ENCODE measurements at regions not wholly inside any gene's neighbourhood (a gene's known extent, or its start where the extent isn't known, plus 50 kb on each side); places are given as distances from the start of the nearest gene placed in this dataset.

- no peak for DNase-seq
Measured at GRCh38 chr6:137737836-137738596, 129.0 kb upstream of the TNFAIP3 start.

- DNase-seq: no peak
Measured at GRCh38 chr6:137738931-137739504, 128.0 kb upstream of the TNFAIP3 start.

- no peak for DNase-seq
Measured at GRCh38 chr6:137739544-137739943, 127.5 kb upstream of the TNFAIP3 start.

GRCh38 chr6:137740091-137740755, 126.8 kb upstream of the TNFAIP3 start:
- DNase-seq: no peak

GRCh38 chr6:137740967-137741761, 125.9 kb upstream of the TNFAIP3 start:
- no peak for DNase-seq

- no peak for DNase-seq
Measured at GRCh38 chr6:137743493-137743892, 123.6 kb upstream of the TNFAIP3 start.

- no peak for DNase-seq
Measured at GRCh38 chr6:137744877-137745276, 122.2 kb upstream of the TNFAIP3 start.

DNA sequence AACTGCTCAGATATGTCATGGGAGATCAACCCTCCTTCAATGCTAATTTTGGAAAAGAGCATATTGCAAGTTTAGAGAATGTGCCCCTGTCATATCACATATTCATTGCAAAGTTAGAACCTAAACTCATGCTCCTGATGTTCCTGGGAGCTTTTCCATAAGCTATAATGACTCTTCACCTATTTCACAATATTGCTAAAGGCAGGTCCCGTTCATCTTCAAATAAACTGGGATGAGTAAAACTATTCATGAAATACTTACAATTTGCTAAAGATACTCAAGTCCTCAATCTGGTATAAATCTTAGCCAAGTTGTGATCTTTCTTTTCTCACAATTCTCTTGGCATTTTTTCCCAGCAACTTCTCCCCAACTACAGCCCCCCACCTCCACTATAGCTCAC, 121.7 kb upstream of the TNFAIP3 start:
- no peak for DNase-seq

GRCh38 chr6:137746264-137746663, 120.8 kb upstream of the TNFAIP3 start:
- DNase-seq: no peak

GRCh38 chr6:137749696-137750211, 117.3 kb upstream of the TNFAIP3 start:
- no peak for DNase-seq

GRCh38 chr6:137750297-137750696, 116.8 kb upstream of the TNFAIP3 start:
- no peak for DNase-seq

DNA sequence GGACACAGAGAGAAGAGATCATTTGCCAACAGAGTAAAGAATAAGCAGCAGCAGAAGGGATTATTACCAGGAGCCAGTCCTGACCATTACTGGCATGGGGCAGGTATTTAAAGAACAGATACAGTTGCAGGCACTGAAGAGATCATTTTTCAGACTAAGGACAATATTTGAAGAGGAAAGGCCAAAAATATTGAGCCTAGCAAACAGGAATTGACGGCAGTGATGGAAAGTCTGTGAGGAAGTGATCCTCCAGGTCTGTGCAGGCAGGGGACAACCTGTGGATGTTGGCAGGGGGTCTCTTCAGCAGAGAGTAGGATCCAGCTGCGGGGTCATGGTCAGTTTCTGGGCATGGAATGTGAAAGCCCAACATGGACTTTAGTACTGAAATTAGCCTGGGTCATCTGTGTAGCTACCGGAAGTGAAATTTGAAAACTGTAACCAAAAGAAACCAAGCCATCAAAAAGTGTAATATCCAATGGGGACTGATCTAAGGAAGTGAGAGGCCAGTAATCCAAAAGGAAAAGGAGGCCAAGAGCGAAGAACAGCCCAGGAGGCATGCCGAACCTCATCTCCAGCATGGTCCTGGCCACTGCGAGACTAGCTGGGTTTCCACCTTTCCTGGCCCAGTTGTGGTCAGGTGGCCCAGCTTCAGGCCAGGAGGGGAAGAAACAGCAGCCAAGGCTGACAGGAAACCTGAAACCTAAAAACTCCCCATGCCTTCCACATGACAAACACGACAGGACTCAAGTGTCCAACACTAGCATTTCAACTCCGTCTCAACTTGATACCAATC, 115.1 kb upstream of the TNFAIP3 start:
- DNase-seq: no peak

DNA sequence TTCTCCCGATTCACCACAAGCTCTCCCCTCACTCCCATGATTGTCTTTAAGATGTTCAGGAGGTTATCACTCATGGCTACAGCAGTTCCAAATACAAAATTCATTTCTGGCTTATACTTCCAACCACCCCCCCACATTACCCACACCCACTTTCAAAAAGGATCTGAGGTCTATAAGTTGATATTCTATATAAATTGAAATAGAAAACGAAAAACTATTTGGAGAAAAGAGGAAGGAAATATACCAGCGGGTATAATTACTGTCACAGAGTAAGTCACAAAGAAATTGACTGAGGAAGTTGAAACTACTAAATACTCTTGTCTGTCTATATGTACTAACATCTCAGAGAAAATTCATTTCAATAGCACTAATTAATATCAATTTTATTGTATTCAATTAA, 112.7 kb upstream of the TNFAIP3 start:
- no peak for DNase-seq

DNA sequence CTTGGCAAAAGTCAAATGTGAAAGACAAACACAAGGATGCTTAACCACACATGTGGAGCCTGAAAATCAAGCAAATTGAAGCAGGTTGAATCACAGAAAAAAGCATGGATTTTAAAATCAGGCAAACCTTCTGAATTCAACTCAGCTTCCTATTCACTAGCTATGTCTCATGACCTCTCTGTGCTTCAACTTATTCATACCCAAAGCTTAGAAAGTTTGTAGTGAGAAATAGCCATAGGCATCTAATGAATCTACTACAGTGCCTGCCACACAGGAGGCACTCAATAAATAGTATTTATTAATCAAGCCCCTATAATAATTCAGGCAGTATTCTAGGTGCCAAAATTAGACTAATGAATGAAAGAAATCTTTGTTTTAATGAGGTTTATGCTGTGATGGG, 112.2 kb upstream of the TNFAIP3 start:
- DNase-seq: no peak

GRCh38 chr6:137755284-137755683, 111.8 kb upstream of the TNFAIP3 start:
- DNase-seq: no peak

GRCh38 chr6:137756788-137757187, 110.3 kb upstream of the TNFAIP3 start:
- no peak for DNase-seq

DNA sequence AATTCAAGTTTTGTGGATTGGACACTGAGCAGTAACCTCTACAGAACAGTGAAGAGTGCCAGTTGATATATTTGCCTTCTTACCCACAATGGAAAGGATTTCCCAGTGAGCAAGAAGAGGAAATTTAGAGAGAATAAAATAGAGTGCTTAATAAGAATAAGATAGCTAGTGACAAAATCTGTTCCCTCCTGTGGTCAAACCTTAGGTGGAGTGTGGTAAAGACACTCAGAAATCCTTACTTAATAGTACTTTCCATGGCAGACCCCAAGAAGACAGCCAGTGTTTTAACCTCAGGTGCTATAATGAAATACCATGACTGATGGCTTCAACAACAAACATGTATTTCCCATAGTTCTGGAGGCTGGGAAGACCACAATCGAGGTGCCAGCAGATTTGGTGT, 108.4 kb upstream of the TNFAIP3 start:
- DNase-seq: no peak

DNA sequence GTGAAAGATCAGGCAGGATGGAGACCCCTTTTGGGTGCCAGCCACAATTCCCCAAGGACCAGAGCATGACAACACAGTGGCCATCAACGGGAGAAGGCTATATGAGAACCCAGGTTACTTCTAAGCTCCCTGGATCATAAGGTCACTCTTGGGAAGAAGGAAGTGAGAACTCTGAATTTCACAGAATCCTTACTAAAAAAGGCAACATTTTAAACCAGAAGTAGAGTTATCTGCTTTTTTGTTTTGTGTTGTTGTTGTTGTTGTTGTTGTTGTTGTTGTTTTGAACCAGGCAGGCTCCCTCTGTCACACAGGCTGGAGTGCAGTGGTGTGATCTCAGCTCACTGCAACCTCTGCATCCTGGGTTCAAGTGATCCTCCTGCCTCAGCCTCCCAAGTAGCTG, 107.4 kb upstream of the TNFAIP3 start:
- no peak for DNase-seq

DNA sequence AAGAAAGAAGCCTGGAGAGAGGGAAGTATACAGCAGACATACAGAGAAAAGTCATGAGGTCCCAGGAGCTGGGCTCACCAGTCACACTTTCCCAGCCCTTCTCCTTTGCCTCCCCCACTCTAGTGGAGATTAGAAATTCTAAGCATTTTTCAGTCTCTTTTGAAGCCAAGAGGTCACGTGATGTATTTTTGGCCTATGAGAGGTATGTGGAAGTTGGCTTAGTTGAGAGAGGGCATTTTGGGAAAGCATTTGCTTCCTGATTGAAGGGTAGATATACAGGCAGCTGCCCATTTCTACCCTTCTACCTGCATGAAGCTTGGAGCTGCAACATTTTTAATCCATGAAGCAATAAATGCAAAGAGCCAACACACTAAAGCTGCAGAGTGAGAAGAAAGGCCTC, 106.0 kb upstream of the TNFAIP3 start:
- DNase-seq: no peak

DNA sequence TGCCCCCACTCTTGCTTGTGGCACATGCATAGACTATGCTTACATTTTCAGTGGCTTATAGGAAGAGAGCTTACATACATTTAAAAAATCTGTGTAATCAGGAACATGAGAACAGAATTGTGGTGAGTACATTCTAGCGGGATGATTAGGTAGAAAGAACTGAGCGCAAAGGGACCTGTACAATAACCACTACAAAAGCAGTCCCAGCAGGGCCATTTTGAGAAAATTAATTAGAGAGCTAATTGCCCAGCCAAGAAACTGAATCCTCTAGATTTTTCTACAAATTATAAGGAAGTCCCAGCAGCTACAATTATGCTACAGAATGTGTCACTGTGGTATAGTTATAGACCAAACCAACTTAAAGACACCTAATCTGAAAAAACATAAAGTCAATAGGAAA, 105.6 kb upstream of the TNFAIP3 start:
- DNase-seq: no peak

- no peak for DNase-seq
Measured at GRCh38 chr6:137762168-137763090, 104.6 kb upstream of the TNFAIP3 start.
